ENCODE measurements at regions not wholly inside any gene's neighbourhood (a gene's known extent, or its start where the extent isn't known, plus 50 kb on each side); places are given as distances from the start of the nearest gene placed in this dataset.

- FAIRE-seq, result no peak
- ATAC-seq, result no peak
- Histone ChIP-seq H3K27me3 (no peaks in the 10 kb centered on the region), H3K27ac (no peak overlapping the region), H3K4me1 (no peaks in the 10 kb centered on the region), H3K4me3 (no peak overlapping the region), H3K36me3 (no peaks in the 10 kb centered on the region), H3K9me3 (no peaks in the 10 kb centered on the region)
- TF ChIP-seq CTCF (IDR thresholded peaks at IDR 0.05), result no peak
- no peak for DNase-seq
- WGBS, 2 donors, result 63 to 74% methylated on average over 1 of the region's 1 CpG
- intact Hi-C loops (cut with DNase I), result no loop called here
Observed at GRCh38 chr17:53090770-53091169, 732.0 kb upstream of the KIF2B start.

- WGBS, 2 donors, result 51 to 60% methylated on average over 6 of the region's 6 CpGs
- DNase-seq (no peak), FAIRE-seq (no peak), ATAC-seq (no peak)
- Histone ChIP-seq H3K4me1 (no peaks in the 10 kb centered on the region), H3K4me3 (no peak overlapping the region), H3K36me3 (no peaks in the 10 kb centered on the region), H3K27me3 (no peaks in the 10 kb centered on the region), H3K9me3 (no peaks in the 10 kb centered on the region), H3K27ac (no peak overlapping the region)
- TF ChIP-seq CTCF (IDR thresholded peaks at IDR 0.05), result no peak
- intact Hi-C loops (cut with DNase I), result no loop called here
Observed at GRCh38 chr17:53088481-53088880, 734.2 kb upstream of the KIF2B start.

- DNase-seq, result no peak
- no peaks in the 10 kb centered on the region for H3K9me3 ChIP-seq
- no peak overlapping the region for H3K27ac ChIP-seq
- no peaks in the 10 kb centered on the region for H3K36me3 ChIP-seq
- H3K4me1 ChIP-seq, result no peaks in the 10 kb centered on the region
- H3K4me3 ChIP-seq, result no peak overlapping the region
- FAIRE-seq, result no peak
- WGBS, 2 donors, result 29 to 37% methylated on average over 4 of the region's 4 CpGs
- H3K27me3 ChIP-seq, result no peaks in the 10 kb centered on the region
- intact Hi-C loops (cut with DNase I), result no loop called here
- TF ChIP-seq CTCF (IDR thresholded peaks at IDR 0.05), result no peak
- no peak for ATAC-seq
Observed at GRCh38 chr17:53061446-53061845, 761.3 kb upstream of the KIF2B start.

GRCh38 chr17:53058031-53058430, 764.7 kb upstream of the KIF2B start:
- no peak for ATAC-seq
- Histone ChIP-seq H3K36me3 (no peaks in the 10 kb centered on the region), H3K27ac (no peak overlapping the region), H3K27me3 (no peaks in the 10 kb centered on the region), H3K4me1 (no peaks in the 10 kb centered on the region), H3K9me3 (no peaks in the 10 kb centered on the region), H3K4me3 (no peak overlapping the region)
- WGBS, 2 donors, result 47 to 67% methylated on average over 4 of the region's 4 CpGs
- intact Hi-C loops (cut with DNase I), result no loop called here
- DNase-seq, result no peak
- no peak for FAIRE-seq
- TF ChIP-seq CTCF (IDR thresholded peaks at IDR 0.05), result no peak

- H3K27ac ChIP-seq, result no peak overlapping the region
- peaks cover 0 to 4% (median 0%) of the 10 kb centered on the region in 4 donors for H3K27me3 ChIP-seq
- no peaks in the 10 kb centered on the region for H3K9me3 ChIP-seq
- no peak for DNase-seq
- H3K4me1 ChIP-seq, result no peaks in the 10 kb centered on the region
- no peak for ATAC-seq
- no peak overlapping the region for H3K4me3 ChIP-seq
- TF ChIP-seq CTCF (IDR thresholded peaks at IDR 0.05), result no peak
- no peak for FAIRE-seq
- intact Hi-C loops (cut with DNase I), result no loop called here
- H3K36me3 ChIP-seq, result no peaks in the 10 kb centered on the region
- WGBS, 2 donors, result 45 to 52% methylated on average over 2 of the region's 2 CpGs
Observed at GRCh38 chr17:53046781-53047180, 775.9 kb upstream of the KIF2B start.
